HG03066 (cell line): ENCODE measurements at regions not wholly inside any gene's neighbourhood (a gene's known extent, or its start where the extent isn't known, plus 50 kb on each side); places are given as distances from the start of the nearest gene placed in this dataset.
"Not testable (repeated sequence)": the region's sequence is repeated elsewhere in the genome, so short reads cannot be mapped to it uniquely, and the experiment has no call there.

Experiments
- ATAC-seq: cut with Tn5 transposase; IDR thresholded peaks from one replicate; pipeline ENCODE4 v1.9.1; 2021; ENCODE audit warnings: low read depth; ENCODE audit not compliant: unreplicated experiment

DNA sequence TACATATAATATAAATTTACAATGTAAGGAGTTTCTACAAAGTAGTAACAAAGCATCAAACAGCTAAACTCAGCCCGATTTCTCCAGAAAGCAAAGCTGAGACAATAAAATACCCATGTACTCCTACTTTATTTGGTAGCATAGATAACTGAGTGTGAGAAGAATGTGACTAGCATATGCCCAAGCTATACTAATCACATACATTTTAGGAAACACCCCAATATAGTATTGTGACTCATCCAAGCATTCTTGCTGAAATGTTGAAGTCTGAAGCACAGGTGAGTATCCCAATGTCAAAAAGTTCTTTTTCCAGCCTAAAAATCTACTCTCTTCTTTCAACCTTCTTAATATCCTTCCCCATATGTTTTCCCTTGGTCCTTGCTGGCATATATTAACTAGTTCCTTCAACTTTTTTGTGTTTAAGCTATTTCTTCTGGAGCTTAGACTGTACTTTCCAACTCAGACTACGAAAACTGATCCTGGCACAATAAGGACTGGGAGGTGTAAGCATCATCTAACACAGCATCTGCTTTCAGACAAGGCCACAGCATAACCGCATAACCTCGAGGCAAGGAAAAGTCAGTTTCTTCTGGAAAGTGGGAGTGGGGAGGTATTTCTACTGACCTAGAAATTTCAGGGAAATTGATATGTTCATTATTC, 163.0 kb upstream of the RNPC3 start:
- no peak for ATAC-seq

DNA sequence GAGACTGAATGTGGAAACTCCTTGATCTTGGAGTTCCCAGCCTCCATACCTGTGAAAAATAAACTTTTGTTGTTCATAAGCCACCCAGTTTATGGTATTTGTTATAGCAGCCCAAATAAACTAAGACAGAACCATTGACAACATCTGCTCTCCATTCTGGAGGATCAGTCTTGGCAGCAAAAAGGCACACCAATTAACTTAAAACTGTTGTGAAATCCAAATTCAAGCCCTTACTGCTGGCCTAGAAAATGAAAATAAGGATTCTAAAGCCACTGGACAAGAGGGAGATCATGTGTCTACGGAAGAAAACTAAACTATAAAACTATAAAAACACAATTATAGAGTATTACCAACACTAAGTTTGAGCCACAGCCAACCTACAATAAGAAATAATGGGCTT, 172.1 kb upstream of the RNPC3 start:
- ATAC-seq = no peak

- no peak for ATAC-seq
Measured at GRCh38 chr1:103348136-103348535, 177.4 kb upstream of the RNPC3 start.

- no peak for ATAC-seq
Measured at GRCh38 chr1:103344930-103345329, 180.6 kb upstream of the RNPC3 start.

- no peak for ATAC-seq
Measured at GRCh38 chr1:103341377-103341880, 184.1 kb upstream of the RNPC3 start.

DNA sequence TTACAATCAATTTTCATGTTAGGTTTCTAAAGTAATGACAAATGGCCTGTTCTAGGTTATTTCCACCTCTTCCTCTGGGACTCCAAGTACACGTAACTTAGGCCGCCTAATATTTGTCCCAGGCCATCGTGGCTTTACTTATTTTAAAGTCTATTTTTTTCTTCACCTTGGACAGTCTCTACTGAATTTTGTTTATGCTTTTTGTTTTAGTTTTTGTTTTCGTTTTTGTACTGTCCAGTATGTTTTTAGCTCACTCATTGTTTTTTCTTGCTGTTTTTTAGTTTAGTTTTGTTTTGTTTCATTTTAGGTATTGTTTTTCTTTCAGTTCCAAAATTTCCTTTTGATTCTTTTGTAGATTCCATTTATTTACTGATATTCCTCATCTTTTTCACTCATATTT, 187.7 kb upstream of the RNPC3 start:
- ATAC-seq = no peak

DNA sequence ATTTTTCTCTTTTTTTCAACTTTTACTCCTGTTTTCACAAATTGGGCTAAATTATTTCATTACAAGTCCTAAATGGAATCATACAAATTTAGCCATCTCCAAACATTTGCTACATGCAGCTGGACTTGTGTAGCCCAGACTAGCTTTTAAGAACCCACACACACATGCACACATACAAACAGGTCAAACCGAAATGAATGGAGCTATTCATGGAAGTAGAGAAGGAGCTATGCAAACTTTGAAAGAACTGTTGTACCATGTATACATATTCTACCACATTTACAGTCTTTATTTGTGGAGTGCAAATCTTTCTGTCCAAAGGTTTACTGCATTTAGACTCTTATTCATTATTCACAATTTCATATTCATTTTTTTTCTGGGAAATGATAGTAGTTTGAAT, 189.1 kb upstream of the RNPC3 start:
- no peak for ATAC-seq

GRCh38 chr1:103333141-103333540, 192.4 kb upstream of the RNPC3 start:
- ATAC-seq = no peak

- ATAC-seq = no peak
Measured at GRCh38 chr1:103327054-103327719, 198.3 kb upstream of the RNPC3 start.

- ATAC-seq = no peak
Measured at GRCh38 chr1:103326595-103326994, 198.9 kb upstream of the RNPC3 start.

GRCh38 chr1:103309786-103310185, 201.5 kb upstream of the COL11A1 start:
- no peak for ATAC-seq

- no peak for ATAC-seq
Measured at GRCh38 chr1:103307751-103308150, 199.4 kb upstream of the COL11A1 start.

DNA sequence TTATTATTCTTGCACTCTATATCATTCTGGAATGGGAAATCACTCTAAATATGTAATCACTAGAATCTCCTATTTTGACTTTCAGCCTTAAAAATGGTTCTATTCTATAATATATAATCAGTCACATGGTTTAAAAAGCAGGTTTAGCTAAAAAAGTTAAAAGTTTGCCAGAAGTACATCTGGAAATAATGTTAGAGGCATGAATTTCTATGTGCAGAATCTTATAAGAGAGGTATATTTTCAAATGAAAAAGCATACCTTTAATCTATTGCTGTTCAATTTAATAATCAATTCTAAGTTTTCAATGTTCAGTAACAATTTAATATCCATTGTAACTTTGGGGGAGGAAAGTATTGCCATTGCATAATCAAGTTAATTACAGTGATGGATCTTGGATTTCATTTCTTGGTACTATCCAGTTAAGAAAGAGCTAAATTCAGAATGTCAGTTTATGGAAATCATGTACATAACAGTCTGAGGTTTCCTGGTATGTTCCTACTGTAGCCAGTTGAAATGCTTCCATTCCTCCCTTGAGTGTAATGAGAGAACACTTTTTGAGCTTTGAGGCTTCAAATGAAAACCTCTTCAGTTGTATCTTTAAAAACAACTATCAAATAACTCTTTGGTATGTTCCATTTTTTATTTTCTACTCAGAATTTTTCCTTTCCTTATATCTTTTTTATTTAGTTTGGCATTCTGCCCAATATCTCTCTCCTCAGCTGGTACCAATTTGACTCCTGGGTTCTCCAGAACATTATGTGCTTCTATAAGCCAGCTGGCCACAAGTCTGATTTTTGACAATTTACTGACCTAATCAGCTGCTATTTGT, 175.7 kb upstream of the COL11A1 start:
- no peak for ATAC-seq

DNA sequence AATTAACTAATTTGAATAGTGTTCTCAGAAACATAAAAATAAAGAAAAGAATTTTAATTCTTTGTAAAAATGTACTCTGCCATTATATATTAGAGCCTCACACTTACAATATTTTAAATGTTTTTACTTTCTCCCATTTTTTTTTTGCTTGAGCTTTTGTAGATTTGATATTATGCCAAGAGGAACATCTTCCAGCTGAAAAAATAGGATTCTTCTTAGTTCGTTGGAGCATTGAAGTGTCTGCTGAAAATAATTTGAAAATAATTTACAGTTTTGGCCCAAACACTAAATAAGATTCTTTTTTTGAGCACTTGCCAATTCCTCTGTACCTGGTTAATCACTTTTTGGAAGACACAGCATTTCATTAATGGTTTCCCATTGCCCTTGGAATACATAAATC, 175.0 kb upstream of the COL11A1 start:
- ATAC-seq = no peak

- ATAC-seq = no peak
Measured at GRCh38 chr1:103275725-103276124, 167.4 kb upstream of the COL11A1 start.

GRCh38 chr1:103274886-103275285, 166.6 kb upstream of the COL11A1 start:
- no peak for ATAC-seq

- no peak for ATAC-seq
Measured at GRCh38 chr1:103273106-103273505, 164.8 kb upstream of the COL11A1 start.

- not testable (repeated sequence) for ATAC-seq
Measured at GRCh38 chr1:103271471-103271870, 163.1 kb upstream of the COL11A1 start.

DNA sequence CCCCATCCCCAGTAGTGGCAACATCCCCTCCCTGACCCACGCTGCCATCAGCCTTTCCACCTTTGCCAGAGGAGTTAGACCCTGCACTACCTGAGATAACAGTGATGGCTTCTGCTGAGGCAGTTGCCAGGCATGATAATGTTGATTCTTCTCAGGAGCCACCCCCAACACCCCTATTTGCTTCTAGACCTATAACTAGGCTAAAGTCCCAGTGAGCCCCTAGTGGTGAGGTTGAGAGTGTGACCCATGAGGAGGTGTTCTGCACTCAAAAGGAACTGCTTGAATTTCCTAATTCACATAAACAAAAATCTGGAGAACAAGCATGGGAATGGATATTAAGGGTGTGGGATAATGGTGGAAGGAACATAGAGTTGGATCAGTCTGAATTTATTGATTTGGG, 159.6 kb upstream of the COL11A1 start:
- no peak for ATAC-seq

DNA sequence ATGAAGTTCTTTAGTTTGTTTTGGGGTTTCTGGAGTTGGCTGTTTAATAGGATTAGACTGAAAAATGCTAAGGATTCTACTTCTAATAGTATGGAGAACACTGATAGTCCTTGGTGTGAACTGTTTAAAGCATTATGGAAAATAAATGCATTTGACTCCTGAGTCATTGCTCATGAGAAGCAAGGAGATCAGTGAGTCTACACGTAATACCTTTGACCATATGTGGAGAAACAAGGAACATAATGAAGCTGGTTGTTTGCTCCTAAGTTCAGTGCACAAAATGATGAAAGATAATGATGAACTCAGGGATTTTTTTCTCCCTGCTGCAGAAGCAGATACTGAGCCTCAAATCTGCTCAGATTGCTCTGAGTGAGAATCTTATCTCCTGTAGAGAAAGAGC, 158.9 kb upstream of the COL11A1 start:
- no peak for ATAC-seq

DNA sequence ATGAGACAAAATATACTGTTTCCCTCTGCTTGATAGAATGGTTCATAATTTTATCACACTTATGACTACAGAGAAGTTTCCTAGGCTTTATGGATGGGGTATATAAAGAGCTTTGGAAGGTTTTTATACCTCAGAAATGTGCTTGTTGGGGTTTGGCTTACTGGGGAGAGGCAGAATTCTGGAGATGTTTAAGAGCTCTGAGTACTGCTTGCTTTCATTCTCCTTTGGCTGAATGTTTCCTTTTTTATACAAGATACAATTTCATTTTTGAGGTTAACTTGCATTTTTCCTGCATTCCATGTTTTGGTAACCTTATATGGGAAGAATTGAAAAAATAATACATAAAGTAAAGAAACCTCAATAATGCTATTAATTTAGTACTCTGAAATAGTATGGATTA, 157.7 kb upstream of the COL11A1 start:
- no peak for ATAC-seq
